SK-N-SH (cell line): ENCODE measurements at regions not wholly inside any gene's neighbourhood (a gene's known extent, or its start where the extent isn't known, plus 50 kb on each side); places are given as distances from the start of the nearest gene placed in this dataset.

Experiments
- CTCF ChIA-PET: fragments of 300-600, 350-600 bp; formaldehyde crosslinking; extraction: SDS; loops from one replicate; lab custom pipeline; 2021; lab: Yijun Ruan, JAX
- POLR2A ChIA-PET: fragments of 350-600 bp; sonication (Branson Sonifier 250); formaldehyde crosslinking; extraction: SDS; loops from one replicate; lab custom pipeline; 2020; ENCODE audit warnings: antibody characterized with exemption, inconsistent platforms; lab: Yijun Ruan, JAX
- DNase-seq: peaks from one replicate; pipeline ENCODE4 v3.0.0; 2012
- H2AFZ ChIP-seq: fragments of 200-600 bp; sonication (generic); 2 replicates; pipeline ENCODE4 v1.8.1; 2016; ENCODE audit warnings: antibody characterized with exemption, mild to moderate bottlenecking, low read depth
- H3F3A ChIP-seq: fragments of 200-600 bp; sonication (generic); replicated peaks from 2 replicates; pipeline ENCODE3; 2016; ENCODE audit warnings: antibody characterized with exemption, mild to moderate bottlenecking; ENCODE audit not compliant: insufficient read depth
- H3K27ac ChIP-seq, 2 experiments: fragments of 200-500 bp in 1 of 2; fragments of 200-600 bp in 1 of 2; sonication (Bioruptor generic) in 1 of 2; sonication (generic), shearing (Covaris generic) in 1 of 2; 2 replicates each; pipeline versions ENCODE4 v1.5.1 to v1.6.1; 2014 to 2016; ENCODE audit warnings: low read depth in 2 of 2, inconsistent platforms in 1 of 2, low read length in 1 of 2, mild to moderate bottlenecking in 1 of 2, mixed read lengths in 1 of 2
- H3K27me3 ChIP-seq: fragments of 200-600 bp; sonication (generic), shearing (Covaris generic); 2 replicates; pipeline ENCODE4 v1.6.1; 2016; ENCODE audit warnings: mixed run types; ENCODE audit not compliant: insufficient read depth
- H3K36me3 ChIP-seq, 2 experiments: fragments of 200-500 bp in 1 of 2; fragments of 200-600 bp in 1 of 2; sonication (Bioruptor generic) in 1 of 2; sonication (generic) in 1 of 2; replicated peaks in 1 of 2; 2 replicates each; pipeline versions ENCODE3 to v1.5.1; 2014 to 2016; ENCODE audit warnings: low read length in 1 of 2, mild to moderate bottlenecking in 1 of 2; ENCODE audit not compliant: insufficient read depth in 2 of 2, control insufficient read depth in 1 of 2
- H3K4me1 ChIP-seq, 2 experiments: fragments of 200-500 bp in 1 of 2; fragments of 200-600 bp in 1 of 2; sonication (Bioruptor generic) in 1 of 2; sonication (generic), shearing (Covaris generic) in 1 of 2; 2 replicates each; pipeline versions ENCODE4 v1.5.1 to v1.6.1; 2014 to 2016; ENCODE audit warnings: low read depth in 1 of 2, low read length in 1 of 2, mixed run types in 1 of 2; ENCODE audit not compliant: insufficient read depth in 2 of 2, control insufficient read depth in 1 of 2
- H3K4me2 ChIP-seq: fragments of 200-600 bp; sonication (generic), shearing (Covaris generic); 2 replicates; pipeline ENCODE4 v1.6.1; 2017; ENCODE audit warnings: mixed run types
- H3K4me3 ChIP-seq, 2 experiments: fragments of 200-500 bp in 1 of 2; fragments of 200-600 bp in 1 of 2; sonication (Bioruptor generic) in 1 of 2; sonication (generic), shearing (Covaris generic) in 1 of 2; 2 replicates each; pipeline versions ENCODE4 v1.5.1 to v1.8.1; 2014 to 2016; ENCODE audit warnings: low read depth in 2 of 2, inconsistent platforms in 1 of 2, low read length in 1 of 2, mild to moderate bottlenecking in 1 of 2, mixed read lengths in 1 of 2, moderate library complexity in 1 of 2
- H3K79me2 ChIP-seq: fragments of 200-600 bp; sonication (generic); 2 replicates; pipeline ENCODE4 v1.8.1; 2017; ENCODE audit warnings: mild to moderate bottlenecking; ENCODE audit not compliant: insufficient read depth
- H3K9ac ChIP-seq: fragments of 200-600 bp; sonication (generic); 2 replicates; pipeline ENCODE4 v1.6.1; 2017; ENCODE audit warnings: mixed run types
- H3K9me2 ChIP-seq: fragments of 200-600 bp; sonication (generic); 2 replicates; pipeline ENCODE4 v1.6.1; 2017; ENCODE audit warnings: mixed run types
- H3K9me3 ChIP-seq: fragments of 200-600 bp; sonication (generic); 2 replicates; pipeline ENCODE4 v1.6.1; 2017; ENCODE audit warnings: mixed run types, mild to moderate bottlenecking, moderate library complexity
- H4K20me1 ChIP-seq: fragments of 200-600 bp; sonication (generic); 2 replicates; pipeline ENCODE4 v1.6.1; 2017; ENCODE audit warnings: mild to moderate bottlenecking, mixed run types; ENCODE audit not compliant: insufficient read depth
- CHD2 ChIP-seq: fragments of 150-350 bp; IDR thresholded peaks from 2 replicates; pipeline ENCODE4 v1.6.1; 2018; ENCODE audit warnings: low read length; ENCODE audit not compliant: partially characterized antibody
- EZH2phosphoT487 ChIP-seq: fragments of 200-600 bp; sonication (generic); IDR thresholded peaks from 2 replicates; pipeline ENCODE4 v1.6.1; 2017; ENCODE audit warnings: low read depth, mixed run types, mild to moderate bottlenecking, antibody characterized with exemption, moderate library complexity, borderline replicate concordance
- GABPA ChIP-seq: IDR thresholded peaks from 2 replicates; pipeline ENCODE4 v1.4.0; 2012; ENCODE audit warnings: low read depth, mild to moderate bottlenecking
- NFIC ChIP-seq: IDR thresholded peaks from 2 replicates; pipeline ENCODE4 v1.4.0; 2012; ENCODE audit warnings: borderline replicate concordance
- POLR2AphosphoS5 ChIP-seq: IDR thresholded peaks from 2 replicates; pipeline ENCODE4 v1.6.1; 2012; ENCODE audit warnings: low read depth, low read length
- RAD21 ChIP-seq: IDR thresholded peaks from 2 replicates; pipeline ENCODE4 v1.6.1; 2012; ENCODE audit warnings: mild to moderate bottlenecking, low read length
- RCOR1 ChIP-seq: fragments of 150-350 bp; IDR thresholded peaks from 2 replicates; pipeline ENCODE4 v1.6.1; 2017; ENCODE audit warnings: antibody characterized with exemption, low read length
- TAF1 ChIP-seq: IDR thresholded peaks from 2 replicates; pipeline ENCODE4 v1.6.1; 2012; ENCODE audit warnings: low read depth, mild to moderate bottlenecking, low read length, moderate library complexity, borderline replicate concordance
- WGBS: methylation state at CpG from one replicate; pipeline ENCODE4 v1.1.6; 2017; ENCODE audit warnings: low lambda C conversion rate; 5-methylcytosine and 5-hydroxymethylcytosine counted together
- TF ChIP-seq, protein P1 (sequence below): IDR thresholded peaks from 2 replicates; pipeline ENCODE4 v1.4.0; 2012; ENCODE audit warnings: low read depth, borderline replicate concordance
- TF ChIP-seq, protein P2 (sequence below): fragments of 150-350 bp; IDR thresholded peaks from 2 replicates; pipeline ENCODE4 v1.6.1; 2016; ENCODE audit warnings: mild to moderate bottlenecking, low read depth, low read length
- TF ChIP-seq, protein P3 (sequence below): IDR thresholded peaks from 2 replicates; pipeline ENCODE4 v1.4.0; 2012; ENCODE audit warnings: low read depth
- TF ChIP-seq, protein P4 (sequence below): IDR thresholded peaks from 2 replicates; pipeline ENCODE4 v1.4.0; 2012; ENCODE audit warnings: low read depth, borderline replicate concordance
- TF ChIP-seq, protein P5 (sequence below): fragments of 150-350 bp; IDR thresholded peaks from 2 replicates; pipeline ENCODE4 v1.6.1; 2017; ENCODE audit warnings: antibody characterized with exemption, low read length, low read depth, borderline replicate concordance
- TF ChIP-seq, protein P6 (sequence below): IDR thresholded peaks from 2 replicates; pipeline ENCODE4 v1.6.1; 2012; ENCODE audit warnings: mild to moderate bottlenecking, low read depth, low read length, moderate library complexity
- TF ChIP-seq, protein P7 (sequence below): fragments of 200-600 bp; sonication (generic); IDR thresholded peaks from 2 replicates; pipeline ENCODE4 v1.6.1; 2017; ENCODE audit warnings: antibody characterized with exemption, mild to moderate bottlenecking, moderate library complexity

DNA sequence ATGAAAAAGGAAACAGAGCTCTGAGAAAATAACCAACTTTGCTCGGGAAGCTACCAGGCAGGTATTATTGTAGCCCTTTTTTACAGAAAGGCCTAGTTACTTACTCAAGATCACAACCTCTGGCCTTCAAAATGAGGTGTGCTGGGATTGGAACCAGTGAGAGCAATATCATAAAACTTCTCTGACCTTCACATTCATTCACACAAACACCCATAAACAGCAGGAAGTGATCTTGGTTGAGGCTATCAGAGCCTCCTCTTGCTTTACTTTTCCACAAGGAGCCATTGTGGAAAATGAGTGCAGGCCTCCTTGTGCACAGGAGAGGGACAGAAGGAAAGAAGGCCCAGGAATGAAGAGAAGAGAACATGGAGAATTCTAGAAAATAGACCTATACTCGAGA is 204.5 kb upstream of the NPVF start:
- H2AFZ ChIP-seq = no peak overlapping the region
- TF ChIP-seq, protein P1, sequence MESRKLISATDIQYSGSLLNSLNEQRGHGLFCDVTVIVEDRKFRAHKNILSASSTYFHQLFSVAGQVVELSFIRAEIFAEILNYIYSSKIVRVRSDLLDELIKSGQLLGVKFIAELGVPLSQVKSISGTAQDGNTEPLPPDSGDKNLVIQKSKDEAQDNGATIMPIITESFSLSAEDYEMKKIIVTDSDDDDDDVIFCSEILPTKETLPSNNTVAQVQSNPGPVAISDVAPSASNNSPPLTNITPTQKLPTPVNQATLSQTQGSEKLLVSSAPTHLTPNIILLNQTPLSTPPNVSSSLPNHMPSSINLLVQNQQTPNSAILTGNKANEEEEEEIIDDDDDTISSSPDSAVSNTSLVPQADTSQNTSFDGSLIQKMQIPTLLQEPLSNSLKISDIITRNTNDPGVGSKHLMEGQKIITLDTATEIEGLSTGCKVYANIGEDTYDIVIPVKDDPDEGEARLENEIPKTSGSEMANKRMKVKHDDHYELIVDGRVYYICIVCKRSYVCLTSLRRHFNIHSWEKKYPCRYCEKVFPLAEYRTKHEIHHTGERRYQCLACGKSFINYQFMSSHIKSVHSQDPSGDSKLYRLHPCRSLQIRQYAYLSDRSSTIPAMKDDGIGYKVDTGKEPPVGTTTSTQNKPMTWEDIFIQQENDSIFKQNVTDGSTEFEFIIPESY = no peak
- TF ChIP-seq RCOR1 = no peak
- no peak for TF ChIP-seq RAD21
- no peak for TF ChIP-seq TAF1
- TF ChIP-seq, protein P2, sequence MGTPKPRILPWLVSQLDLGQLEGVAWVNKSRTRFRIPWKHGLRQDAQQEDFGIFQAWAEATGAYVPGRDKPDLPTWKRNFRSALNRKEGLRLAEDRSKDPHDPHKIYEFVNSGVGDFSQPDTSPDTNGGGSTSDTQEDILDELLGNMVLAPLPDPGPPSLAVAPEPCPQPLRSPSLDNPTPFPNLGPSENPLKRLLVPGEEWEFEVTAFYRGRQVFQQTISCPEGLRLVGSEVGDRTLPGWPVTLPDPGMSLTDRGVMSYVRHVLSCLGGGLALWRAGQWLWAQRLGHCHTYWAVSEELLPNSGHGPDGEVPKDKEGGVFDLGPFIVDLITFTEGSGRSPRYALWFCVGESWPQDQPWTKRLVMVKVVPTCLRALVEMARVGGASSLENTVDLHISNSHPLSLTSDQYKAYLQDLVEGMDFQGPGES = no peak
- TF ChIP-seq GABPA = no peak
- TF ChIP-seq, all 33 proteins: peak for 0
- no peaks in the 10 kb centered on the region for H4K20me1 ChIP-seq
- peaks cover 0 to 19% of the 10 kb centered on the region in 2 experiments; a peak in 2 of 4 replicates for H3K4me1 ChIP-seq
- CTCF ChIA-PET = interaction anchor here (1.4 kb wide), 1 partner anchor 133 kb away, joined by 3 read pairs; no protein-coding TSS in a partner anchor
- H3K9ac ChIP-seq = no peak overlapping the region
- H3K27ac ChIP-seq = no peak overlapping the region
- H3K9me2 ChIP-seq = no peaks in the 10 kb centered on the region
- no peaks in the 10 kb centered on the region for H3K27me3 ChIP-seq
- no peaks in the 10 kb centered on the region for H3K9me3 ChIP-seq
- no peaks in the 10 kb centered on the region for H3K79me2 ChIP-seq
- no peak overlapping the region for H3K4me3 ChIP-seq
- no peak for DNase-seq
- POLR2A ChIA-PET = interaction anchor here (0.7 kb wide), 1 partner anchor 71 kb away, joined by 3 read pairs; no protein-coding TSS in a partner anchor
- WGBS = 7% methylated on average over 2 of the region's 2 CpGs
- no peak overlapping the region for H3K4me2 ChIP-seq
- H3F3A ChIP-seq = no peaks in the 10 kb centered on the region
- no peaks in the 10 kb centered on the region for H3K36me3 ChIP-seq

DNA sequence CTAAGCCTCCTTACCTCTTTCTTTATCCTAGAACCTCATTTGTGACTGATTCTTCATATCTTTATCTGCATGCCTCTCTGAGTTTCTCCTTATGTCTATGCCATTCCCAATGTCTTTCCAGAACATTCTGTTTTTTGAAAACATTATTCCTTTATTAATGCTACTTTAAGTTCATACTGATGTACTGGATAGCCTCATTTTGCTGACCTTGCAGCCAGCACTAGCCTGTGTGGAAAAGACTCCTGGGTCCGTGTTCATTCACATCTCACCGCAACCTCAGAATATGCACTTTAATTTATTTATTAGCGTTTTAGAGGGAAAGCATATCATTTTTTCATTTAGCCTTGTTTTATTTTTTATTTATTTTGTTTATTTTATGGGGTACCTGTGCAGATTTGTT is 208.1 kb upstream of the NPVF start:
- H3K4me2 ChIP-seq = no peak overlapping the region
- H3K4me3 ChIP-seq = no peak overlapping the region
- no peaks in the 10 kb centered on the region for H3K79me2 ChIP-seq
- CTCF ChIA-PET = no interaction called here
- no peaks in the 10 kb centered on the region for H3K9me2 ChIP-seq
- WGBS = 47% methylated on average over 3 of the region's 3 CpGs
- H3K4me1 ChIP-seq = peaks cover 0 to 3% of the 10 kb centered on the region in 2 experiments; a peak in 1 of 4 replicates
- no peaks in the 10 kb centered on the region for H3K27me3 ChIP-seq
- TF ChIP-seq CHD2 (no peak), EZH2phosphoT487 (no peak), NFIC (no peak), POLR2AphosphoS5 (no peak)
- TF ChIP-seq, protein P3, sequence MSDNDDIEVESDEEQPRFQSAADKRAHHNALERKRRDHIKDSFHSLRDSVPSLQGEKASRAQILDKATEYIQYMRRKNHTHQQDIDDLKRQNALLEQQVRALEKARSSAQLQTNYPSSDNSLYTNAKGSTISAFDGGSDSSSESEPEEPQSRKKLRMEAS = no peak
- TF ChIP-seq, protein P4, sequence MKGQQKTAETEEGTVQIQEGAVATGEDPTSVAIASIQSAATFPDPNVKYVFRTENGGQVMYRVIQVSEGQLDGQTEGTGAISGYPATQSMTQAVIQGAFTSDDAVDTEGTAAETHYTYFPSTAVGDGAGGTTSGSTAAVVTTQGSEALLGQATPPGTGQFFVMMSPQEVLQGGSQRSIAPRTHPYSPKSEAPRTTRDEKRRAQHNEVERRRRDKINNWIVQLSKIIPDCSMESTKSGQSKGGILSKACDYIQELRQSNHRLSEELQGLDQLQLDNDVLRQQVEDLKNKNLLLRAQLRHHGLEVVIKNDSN = no peak
- TF ChIP-seq, protein P5, sequence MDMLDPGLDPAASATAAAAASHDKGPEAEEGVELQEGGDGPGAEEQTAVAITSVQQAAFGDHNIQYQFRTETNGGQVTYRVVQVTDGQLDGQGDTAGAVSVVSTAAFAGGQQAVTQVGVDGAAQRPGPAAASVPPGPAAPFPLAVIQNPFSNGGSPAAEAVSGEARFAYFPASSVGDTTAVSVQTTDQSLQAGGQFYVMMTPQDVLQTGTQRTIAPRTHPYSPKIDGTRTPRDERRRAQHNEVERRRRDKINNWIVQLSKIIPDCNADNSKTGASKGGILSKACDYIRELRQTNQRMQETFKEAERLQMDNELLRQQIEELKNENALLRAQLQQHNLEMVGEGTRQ = no peak
- TF ChIP-seq, protein P6, sequence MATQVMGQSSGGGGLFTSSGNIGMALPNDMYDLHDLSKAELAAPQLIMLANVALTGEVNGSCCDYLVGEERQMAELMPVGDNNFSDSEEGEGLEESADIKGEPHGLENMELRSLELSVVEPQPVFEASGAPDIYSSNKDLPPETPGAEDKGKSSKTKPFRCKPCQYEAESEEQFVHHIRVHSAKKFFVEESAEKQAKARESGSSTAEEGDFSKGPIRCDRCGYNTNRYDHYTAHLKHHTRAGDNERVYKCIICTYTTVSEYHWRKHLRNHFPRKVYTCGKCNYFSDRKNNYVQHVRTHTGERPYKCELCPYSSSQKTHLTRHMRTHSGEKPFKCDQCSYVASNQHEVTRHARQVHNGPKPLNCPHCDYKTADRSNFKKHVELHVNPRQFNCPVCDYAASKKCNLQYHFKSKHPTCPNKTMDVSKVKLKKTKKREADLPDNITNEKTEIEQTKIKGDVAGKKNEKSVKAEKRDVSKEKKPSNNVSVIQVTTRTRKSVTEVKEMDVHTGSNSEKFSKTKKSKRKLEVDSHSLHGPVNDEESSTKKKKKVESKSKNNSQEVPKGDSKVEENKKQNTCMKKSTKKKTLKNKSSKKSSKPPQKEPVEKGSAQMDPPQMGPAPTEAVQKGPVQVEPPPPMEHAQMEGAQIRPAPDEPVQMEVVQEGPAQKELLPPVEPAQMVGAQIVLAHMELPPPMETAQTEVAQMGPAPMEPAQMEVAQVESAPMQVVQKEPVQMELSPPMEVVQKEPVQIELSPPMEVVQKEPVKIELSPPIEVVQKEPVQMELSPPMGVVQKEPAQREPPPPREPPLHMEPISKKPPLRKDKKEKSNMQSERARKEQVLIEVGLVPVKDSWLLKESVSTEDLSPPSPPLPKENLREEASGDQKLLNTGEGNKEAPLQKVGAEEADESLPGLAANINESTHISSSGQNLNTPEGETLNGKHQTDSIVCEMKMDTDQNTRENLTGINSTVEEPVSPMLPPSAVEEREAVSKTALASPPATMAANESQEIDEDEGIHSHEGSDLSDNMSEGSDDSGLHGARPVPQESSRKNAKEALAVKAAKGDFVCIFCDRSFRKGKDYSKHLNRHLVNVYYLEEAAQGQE = no peak
- TF ChIP-seq, protein P7, sequence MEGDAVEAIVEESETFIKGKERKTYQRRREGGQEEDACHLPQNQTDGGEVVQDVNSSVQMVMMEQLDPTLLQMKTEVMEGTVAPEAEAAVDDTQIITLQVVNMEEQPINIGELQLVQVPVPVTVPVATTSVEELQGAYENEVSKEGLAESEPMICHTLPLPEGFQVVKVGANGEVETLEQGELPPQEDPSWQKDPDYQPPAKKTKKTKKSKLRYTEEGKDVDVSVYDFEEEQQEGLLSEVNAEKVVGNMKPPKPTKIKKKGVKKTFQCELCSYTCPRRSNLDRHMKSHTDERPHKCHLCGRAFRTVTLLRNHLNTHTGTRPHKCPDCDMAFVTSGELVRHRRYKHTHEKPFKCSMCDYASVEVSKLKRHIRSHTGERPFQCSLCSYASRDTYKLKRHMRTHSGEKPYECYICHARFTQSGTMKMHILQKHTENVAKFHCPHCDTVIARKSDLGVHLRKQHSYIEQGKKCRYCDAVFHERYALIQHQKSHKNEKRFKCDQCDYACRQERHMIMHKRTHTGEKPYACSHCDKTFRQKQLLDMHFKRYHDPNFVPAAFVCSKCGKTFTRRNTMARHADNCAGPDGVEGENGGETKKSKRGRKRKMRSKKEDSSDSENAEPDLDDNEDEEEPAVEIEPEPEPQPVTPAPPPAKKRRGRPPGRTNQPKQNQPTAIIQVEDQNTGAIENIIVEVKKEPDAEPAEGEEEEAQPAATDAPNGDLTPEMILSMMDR = no peak
- H3K27ac ChIP-seq = no peak overlapping the region
- DNase-seq = no peak
- POLR2A ChIA-PET = no interaction called here
- H4K20me1 ChIP-seq = no peaks in the 10 kb centered on the region
- no peak overlapping the region for H2AFZ ChIP-seq
- H3K36me3 ChIP-seq = no peaks in the 10 kb centered on the region
- H3F3A ChIP-seq = no peaks in the 10 kb centered on the region
- H3K9ac ChIP-seq = no peak overlapping the region
- no peaks in the 10 kb centered on the region for H3K9me3 ChIP-seq
